ENCODE measurements at regions not wholly inside any gene's neighbourhood (a gene's known extent, or its start where the extent isn't known, plus 50 kb on each side); places are given as distances from the start of the nearest gene placed in this dataset.

DNA sequence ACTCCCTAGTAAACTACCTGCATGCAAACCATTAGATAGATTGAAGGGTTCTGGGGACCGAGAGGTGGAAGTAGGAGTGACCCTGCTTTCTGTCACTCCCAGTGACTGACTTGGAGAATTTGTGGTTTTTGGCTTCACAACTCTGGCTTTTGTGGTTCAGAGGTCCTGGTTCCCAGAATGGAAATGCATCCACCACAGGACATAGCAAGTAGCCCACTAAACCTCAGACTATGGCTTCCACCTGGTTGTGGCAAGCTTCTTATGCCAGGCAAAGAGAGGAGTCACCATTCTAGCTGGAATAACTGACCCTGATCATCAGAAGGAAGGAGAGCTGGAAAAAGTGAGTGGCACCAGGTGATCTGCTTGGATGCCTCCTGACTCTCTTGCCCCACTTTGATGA lies 162.4 kb upstream of the TMEM260 start:
- no peak for DNase-seq (ENCODE audit: low read depth)
- no peak overlapping the region for H3K4me3 ChIP-seq (ENCODE audit: low read length)
- TF ChIP-seq, protein P1, sequence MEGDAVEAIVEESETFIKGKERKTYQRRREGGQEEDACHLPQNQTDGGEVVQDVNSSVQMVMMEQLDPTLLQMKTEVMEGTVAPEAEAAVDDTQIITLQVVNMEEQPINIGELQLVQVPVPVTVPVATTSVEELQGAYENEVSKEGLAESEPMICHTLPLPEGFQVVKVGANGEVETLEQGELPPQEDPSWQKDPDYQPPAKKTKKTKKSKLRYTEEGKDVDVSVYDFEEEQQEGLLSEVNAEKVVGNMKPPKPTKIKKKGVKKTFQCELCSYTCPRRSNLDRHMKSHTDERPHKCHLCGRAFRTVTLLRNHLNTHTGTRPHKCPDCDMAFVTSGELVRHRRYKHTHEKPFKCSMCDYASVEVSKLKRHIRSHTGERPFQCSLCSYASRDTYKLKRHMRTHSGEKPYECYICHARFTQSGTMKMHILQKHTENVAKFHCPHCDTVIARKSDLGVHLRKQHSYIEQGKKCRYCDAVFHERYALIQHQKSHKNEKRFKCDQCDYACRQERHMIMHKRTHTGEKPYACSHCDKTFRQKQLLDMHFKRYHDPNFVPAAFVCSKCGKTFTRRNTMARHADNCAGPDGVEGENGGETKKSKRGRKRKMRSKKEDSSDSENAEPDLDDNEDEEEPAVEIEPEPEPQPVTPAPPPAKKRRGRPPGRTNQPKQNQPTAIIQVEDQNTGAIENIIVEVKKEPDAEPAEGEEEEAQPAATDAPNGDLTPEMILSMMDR (IDR thresholded peaks at IDR 0.05; ENCODE audit: insufficient read depth, low read depth, low read length, missing control alignments), result no peak

DNA sequence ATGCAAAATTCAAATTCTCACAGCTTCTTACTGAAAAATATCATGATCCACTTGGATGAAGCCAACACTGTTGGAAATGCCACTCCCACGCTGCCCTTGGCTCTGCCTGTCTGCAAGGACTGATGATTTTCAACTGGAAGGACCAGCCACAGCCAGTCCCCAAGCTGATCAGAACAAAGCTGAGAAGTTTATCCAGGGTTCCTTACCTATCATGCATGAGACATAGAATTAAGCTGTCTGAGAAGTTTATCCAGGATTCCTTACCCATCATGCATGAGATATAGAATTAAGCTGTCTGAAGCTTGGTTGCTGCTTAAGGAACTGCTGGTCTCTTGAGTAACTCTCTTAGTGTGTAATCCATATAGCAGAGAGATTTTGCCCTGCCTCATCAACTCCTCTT lies 159.8 kb upstream of the TMEM260 start:
- H3K4me3 ChIP-seq (ENCODE audit: low read length), result no peak overlapping the region
- TF ChIP-seq, protein P1 (IDR thresholded peaks at IDR 0.05; ENCODE audit: insufficient read depth, low read depth, low read length, missing control alignments), result no peak
- DNase-seq (ENCODE audit: low read depth), result no peak

- TF ChIP-seq, protein P1 (IDR thresholded peaks at IDR 0.05; ENCODE audit: insufficient read depth, low read depth, low read length, missing control alignments), result no peak
- no peak overlapping the region for H3K4me3 ChIP-seq (ENCODE audit: low read length)
- DNase-seq (ENCODE audit: low read depth), result no peak
Observed at GRCh38 chr14:56422221-56422620, 157.4 kb upstream of the TMEM260 start.

GRCh38 chr14:56422703-56423213 lies 156.8 kb upstream of the TMEM260 start:
- peak; percentile 67 for DNase-seq (ENCODE audit: low read depth)
- TF ChIP-seq, protein P1 (IDR thresholded peaks at IDR 0.05; ENCODE audit: insufficient read depth, low read depth, low read length, missing control alignments), result peak; percentile 78

GRCh38 chr14:56423544-56423943 lies 156.1 kb upstream of the TMEM260 start:
- no peak for DNase-seq (ENCODE audit: low read depth)
- H3K4me3 ChIP-seq (ENCODE audit: low read length), result no peak overlapping the region
- TF ChIP-seq, protein P1 (IDR thresholded peaks at IDR 0.05; ENCODE audit: insufficient read depth, low read depth, low read length, missing control alignments), result no peak

More at GRCh38 chr14:56422703-56423213, 156.8 kb upstream of the TMEM260 start:
- no peak overlapping the region for H3K4me3 ChIP-seq (ENCODE audit: low read length)

GRCh38 chr14:56431013-56431412 lies 148.6 kb upstream of the TMEM260 start:
- H3K4me3 ChIP-seq (ENCODE audit: low read length), result no peak overlapping the region
- TF ChIP-seq, protein P1 (IDR thresholded peaks at IDR 0.05; ENCODE audit: insufficient read depth, low read depth, low read length, missing control alignments), result no peak
- no peak for DNase-seq (ENCODE audit: low read depth)

DNA sequence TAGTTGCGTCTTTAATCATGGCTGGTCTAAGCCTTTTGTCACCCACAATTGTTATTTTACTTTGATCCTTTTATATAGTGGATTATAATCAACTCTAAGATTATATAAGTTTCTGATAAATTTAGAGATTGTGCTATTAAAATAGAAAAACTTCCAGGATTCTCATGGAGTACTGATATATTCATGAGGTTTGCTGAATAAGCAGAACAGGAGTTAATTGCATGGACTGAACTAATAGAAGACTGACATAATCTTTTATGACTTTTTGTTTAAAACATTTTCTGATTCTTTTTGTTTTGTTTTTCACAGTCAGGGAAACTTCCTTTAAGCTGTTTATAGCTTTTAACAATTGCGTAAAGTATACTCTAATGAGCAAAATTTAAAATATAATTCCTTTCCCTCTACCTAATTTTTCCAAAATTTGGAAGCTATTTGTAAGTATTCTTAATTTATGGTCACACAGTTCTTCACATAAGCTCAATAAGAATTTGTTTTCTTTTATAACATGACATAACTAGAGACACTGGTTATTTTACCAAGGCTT lies 129.9 kb upstream of the TMEM260 start:
- DNase-seq (ENCODE audit: low read depth), result no peak
- no peak overlapping the region for H3K4me3 ChIP-seq (ENCODE audit: low read length)
- TF ChIP-seq, protein P1 (IDR thresholded peaks at IDR 0.05; ENCODE audit: insufficient read depth, low read depth, low read length, missing control alignments), result no peak

All from epithelial cell of esophagus (primary cell).